ENCODE measurements at regions not wholly inside any gene's neighbourhood (a gene's known extent, or its start where the extent isn't known, plus 50 kb on each side); places are given as distances from the start of the nearest gene placed in this dataset.

GRCh38 chr11:19313140-19313539, 72.4 kb upstream of the E2F8 start:
- no peak overlapping the region for H3K27ac ChIP-seq (ENCODE audit: low read depth, low read length)
- 48 to 69% (median 62%) methylated on average over 1 of the region's 1 CpG for WGBS, 3 donors

GRCh38 chr11:19311308-19312030, 70.7 kb upstream of the E2F8 start:
- H3K27ac ChIP-seq (ENCODE audit: low read depth, low read length), result no peak overlapping the region
- 33% methylated on average over 3 of the region's 3 CpGs for WGBS, 3 donors

GRCh38 chr11:19307498-19307897, 66.8 kb upstream of the E2F8 start:
- no peak overlapping the region for H3K27ac ChIP-seq (ENCODE audit: low read depth, low read length)
- WGBS, 3 donors, result 44 to 69% (median 45%) methylated on average over 6 of the region's 6 CpGs

GRCh38 chr11:19306179-19306944, 65.6 kb upstream of the E2F8 start:
- WGBS, 3 donors, result 68 to 88% (median 84%) methylated on average over 9 of the region's 9 CpGs
- no peak overlapping the region for H3K27ac ChIP-seq (ENCODE audit: low read depth, low read length)

GRCh38 chr11:19301361-19301760, 60.6 kb upstream of the E2F8 start:
- WGBS, 3 donors, result 96 to 97% (median 97%) methylated on average over 1 of the region's 1 CpG
- H3K27ac ChIP-seq (ENCODE audit: low read depth, low read length), result no peak overlapping the region

GRCh38 chr11:19294444-19294843, 53.7 kb upstream of the E2F8 start:
- WGBS, 3 donors, result 65 to 78% (median 67%) methylated on average over 4 of the region's 4 CpGs
- H3K27ac ChIP-seq (ENCODE audit: low read depth, low read length), result no peak overlapping the region

GRCh38 chr11:19291064-19291463, 50.3 kb upstream of the E2F8 start:
- 44 to 49% (median 47%) methylated on average over 2 of the region's 2 CpGs for WGBS, 3 donors
- no peak overlapping the region for H3K27ac ChIP-seq (ENCODE audit: low read depth, low read length)

Data from adipose tissue (tissue), 3 donors.